Stimulated activated CD4-positive, alpha-beta T cell treated with anti-CD3 and anti-CD28 coated beads, TNF-alpha, amount 100 ng/mL, for 1 hour (primary cell): ENCODE measurements at regions not wholly inside any gene's neighbourhood (a gene's known extent, or its start where the extent isn't known, plus 50 kb on each side); places are given as distances from the start of the nearest gene placed in this dataset.
"Not testable (repeated sequence)": the region's sequence is repeated elsewhere in the genome, so short reads cannot be mapped to it uniquely, and the experiment has no call there.

Source experiments
- DNase-seq, 3 donors: peaks; one replicate each; pipeline ENCODE4 v3.0.0-alpha.2; 2020; ENCODE audit warnings: low read depth in 3 of 3, low spot score in 1 of 3

DNA sequence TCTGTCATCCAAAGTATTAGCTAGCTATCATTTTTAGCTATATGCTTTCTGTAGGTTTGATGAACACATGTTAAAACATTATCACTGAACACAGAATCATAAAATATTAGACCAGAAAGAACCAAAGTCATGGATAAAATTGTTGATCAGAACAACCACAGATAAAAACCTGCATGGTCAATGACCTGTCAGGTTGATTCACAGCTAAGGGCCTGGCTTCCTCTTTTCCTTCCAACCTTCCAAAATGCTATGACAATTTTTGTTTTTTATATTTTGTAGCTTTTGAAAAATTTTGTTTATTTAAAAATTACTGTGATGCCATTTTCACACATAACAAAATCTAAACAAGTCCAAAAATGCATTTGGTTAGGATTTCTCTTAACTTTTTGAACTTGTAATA is 444.4 kb upstream of the CHRM2 start:
- DNase-seq: no peak

DNA sequence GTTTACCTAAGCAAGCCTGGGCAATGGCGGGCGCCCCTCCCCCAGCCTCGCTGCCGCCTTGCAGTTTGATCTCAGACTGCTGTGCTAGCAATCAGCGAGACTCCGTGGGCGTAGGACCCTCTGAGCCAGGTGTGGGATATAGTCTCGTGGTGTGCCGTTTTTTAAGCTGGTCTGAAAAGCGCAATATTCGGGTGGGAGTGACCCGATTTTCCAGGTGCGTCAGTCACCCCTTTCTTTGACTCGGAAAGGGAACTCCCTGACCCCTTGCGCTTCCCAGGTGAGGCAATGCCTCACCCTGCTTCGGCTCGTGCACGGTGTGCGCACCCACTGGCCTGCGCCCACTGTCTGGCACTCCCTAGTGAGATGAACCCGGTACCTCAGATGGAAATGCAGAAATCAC is 442.6 kb upstream of the MTPN start:
- not testable (repeated sequence) for DNase-seq

DNA sequence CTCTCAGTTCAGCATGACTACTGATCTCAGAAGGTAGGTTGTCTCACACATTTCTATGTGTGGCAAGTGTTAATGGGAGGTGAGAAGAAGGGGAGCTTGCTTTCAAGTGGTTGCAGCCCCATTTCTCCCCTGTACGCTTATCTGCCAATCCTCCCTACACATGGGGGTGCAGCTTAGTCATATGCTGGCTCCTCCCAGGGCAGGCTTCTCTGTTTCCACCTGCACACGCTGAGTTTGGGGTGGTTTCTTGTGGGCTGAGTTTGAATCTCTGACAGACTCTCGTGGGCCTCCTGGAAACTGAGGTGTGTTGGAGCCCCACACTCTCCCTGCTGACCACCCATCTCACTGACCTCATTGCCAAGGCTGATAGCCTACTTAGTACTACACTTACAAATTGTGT is 435.8 kb upstream of the MTPN start:
- DNase-seq: no peak

DNA sequence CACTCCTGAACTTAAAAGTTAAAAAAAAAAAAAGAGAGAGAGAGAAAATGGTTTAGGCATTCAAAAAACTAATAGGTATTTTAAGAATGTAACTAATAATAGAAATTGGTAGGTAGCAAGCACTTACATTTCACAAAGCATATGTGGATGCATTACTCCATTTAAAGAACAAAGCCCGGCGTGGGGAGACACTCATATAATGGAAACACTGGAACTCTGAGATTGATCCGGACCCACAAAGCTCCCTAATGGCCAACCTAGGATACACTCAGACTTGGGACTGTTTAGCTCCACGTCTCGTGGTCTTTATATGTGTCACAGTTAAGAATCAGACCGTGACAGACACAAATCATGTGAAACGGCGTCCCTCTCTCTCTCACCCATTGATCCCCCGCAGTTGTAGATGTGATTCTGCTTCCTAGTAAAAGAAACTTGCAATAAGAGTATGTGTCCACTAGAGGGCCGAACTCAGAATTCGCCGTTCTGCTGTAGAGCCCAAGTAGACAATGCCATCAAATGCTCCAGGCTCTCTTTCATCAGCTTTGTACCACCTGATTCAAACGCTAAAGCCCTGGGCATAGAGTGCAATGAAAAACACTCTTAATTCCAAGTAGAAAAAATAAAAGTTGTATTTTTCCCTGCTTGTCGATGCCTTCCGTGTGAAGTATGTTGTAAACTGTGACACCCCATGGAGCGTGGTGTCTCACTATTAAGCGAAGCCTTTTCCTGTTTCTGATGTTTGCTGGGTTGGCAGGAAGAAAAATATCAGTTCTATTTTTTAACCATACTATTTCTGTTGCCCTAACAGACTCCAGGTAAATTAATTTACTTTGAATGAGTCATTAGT is 429.0 kb upstream of the MTPN start:
- DNase-seq: no peak

DNA sequence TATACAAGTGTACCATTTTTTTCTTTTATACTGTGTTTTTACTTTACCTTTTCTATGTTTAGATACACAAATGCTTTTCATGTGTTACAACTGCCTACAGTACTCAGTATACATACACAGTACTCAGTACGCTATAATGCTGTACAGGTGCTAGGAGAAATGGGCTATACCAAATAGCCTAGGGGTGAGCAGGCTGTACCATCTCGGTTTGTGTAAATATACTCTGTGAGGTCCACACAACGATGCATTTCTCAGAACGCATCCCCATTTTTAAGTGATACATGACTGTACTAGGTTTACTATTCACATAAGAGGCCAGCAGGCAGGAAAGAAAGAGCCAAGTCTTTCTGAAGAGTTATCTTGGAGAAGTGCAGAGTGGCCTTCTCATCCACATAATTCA is 426.4 kb upstream of the MTPN start:
- no peak for DNase-seq

DNA sequence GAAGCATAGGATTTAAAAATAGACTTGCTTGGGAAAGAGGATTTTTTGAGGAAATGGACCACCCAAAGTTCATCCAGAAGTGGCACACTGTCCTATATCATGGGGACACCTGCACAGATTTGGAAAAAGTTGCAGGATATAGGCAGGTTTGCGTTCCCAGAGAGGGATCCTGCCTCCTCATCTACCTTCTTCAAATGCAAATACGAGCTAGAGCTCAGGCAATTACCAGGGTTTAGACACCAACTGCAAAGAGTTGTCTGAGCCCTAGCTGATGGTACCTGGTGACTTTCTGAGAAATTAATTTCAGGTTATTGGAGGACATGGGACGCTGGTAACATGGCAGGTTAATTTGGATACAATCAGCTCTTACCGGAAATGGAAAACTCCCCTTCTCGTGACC is 423.7 kb upstream of the MTPN start:
- no peak for DNase-seq

DNA sequence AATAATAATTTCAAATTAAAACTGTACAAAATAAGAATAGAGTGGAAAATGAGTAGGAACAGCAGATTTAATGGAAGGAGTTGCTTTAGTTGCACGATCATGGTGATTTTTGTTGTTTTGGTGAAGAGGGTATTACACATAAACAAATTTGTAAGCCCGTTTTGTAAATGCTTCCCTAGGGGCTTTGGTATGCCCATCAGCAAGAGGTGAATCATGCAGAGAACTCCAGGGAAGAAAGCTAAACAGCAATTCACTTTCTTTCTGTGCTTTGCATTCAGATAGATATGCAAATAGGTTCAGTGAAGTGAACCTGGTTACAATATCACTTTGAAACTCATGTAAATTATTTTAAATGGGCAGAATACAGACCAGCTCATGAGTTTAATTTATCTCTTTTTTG is 422.2 kb upstream of the MTPN start:
- DNase-seq: no peak

DNA sequence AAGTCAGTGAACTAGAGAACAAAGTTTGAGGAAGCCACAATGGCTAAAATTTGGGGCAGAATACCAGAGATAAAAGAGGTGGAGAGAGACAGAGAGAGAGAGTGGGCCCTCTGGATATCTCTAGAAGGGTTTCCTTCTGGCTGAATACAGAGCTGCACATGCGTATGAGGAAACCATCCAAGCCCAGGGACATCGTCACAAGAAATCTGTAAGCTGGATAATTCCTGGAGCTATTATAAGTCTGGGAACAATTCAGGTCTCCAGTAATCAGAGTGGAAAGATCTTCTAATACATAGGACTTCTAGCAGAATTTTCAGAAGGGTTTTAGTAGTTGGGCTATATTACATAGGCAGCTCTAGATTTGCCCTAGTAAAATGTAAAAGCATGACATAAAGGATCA is 415.7 kb upstream of the MTPN start:
- no peak for DNase-seq

DNA sequence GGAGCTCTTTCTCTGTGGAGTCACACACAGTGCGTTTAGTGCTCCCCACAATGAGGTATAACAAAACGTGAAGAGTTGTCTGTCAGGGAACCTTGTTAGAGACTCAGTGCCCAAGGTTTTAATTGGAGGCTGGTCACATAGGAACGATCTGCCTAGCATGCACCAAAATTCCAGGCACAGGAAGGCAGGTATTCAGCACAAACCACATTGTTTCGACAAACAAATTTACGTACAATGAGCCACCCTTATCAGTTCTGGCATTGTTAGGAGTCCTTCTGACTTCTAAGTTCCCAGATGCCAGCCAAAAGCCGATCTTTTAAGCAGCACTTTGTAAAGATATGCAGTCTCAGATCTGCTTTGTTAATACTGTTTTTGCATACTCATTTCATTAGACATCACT is 414.2 kb upstream of the MTPN start:
- no peak for DNase-seq

DNA sequence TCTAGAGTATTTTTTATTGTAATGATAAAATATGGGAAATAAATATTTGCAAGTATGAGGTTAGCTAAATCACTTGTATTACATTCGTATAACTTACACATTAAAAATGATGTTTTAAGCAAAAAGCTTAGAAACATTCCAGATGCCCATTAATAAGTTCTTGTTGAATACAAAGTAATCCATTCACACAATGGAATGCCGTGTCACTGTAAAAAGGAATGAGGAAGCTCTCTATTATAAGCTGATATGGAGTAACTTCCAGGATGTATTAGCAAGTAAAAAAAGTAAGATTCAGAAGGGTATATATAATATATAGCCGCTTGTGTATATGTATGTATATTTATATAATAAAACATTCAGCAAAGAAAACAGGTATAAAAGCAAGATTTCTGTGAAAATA is 412.8 kb upstream of the MTPN start:
- no peak for DNase-seq

DNA sequence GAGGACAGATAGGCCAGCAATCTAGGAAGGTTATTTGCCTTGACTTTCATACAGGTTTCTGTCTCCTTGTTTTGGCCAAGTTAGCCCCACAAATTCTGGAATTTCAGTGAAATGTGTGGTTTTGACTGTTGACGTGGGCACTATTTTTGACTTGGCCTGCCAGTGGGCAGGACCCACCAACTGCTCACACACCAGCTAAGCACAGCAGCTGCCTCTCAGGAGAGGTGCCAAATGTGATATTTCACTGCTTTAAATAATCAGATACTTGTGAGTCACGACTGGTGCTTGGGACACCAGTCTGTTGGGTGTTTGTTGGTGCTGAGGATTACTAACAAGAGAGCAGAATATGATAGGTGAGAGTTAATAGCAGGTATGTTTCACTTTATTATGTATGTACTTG is 409.7 kb upstream of the MTPN start:
- no peak for DNase-seq

DNA sequence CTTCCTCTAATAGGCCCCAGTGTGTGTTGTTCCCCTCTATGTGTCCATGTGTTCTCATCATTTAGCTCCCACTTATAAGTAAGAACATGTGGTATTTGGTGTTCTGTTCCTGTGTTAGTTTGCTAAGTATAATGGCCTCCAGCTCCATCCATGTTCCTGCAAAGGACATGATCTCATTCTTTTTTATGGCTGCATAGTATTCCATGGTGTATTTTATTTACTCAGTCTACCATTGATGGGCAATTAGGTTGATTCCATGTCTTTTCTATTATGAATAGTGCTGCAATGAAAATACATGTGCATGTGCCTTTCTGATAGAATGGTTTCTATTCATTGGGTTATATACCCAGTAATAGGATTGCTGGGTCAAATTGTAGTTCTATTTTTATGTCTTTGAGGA is 394.2 kb upstream of the MTPN start:
- not testable (repeated sequence) for DNase-seq

DNA sequence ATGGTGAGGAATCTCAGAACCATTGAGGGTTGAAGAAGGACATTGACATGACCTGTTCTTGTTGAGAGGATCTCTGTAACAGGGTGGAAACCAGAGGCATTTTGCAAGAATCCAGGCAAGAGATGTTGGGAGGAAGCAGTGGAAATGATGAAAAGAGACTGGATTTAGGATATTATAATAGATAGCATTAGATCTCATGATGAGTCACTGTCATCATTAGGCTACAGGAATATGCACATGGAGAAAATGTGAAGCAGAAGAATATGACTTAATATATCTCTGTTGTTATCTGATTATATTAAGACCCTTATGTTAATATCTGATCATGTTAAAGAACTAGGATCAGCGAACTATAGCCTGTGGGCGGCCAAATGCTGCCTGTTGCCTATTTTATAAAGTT is 393.0 kb upstream of the MTPN start:
- DNase-seq: no peak

DNA sequence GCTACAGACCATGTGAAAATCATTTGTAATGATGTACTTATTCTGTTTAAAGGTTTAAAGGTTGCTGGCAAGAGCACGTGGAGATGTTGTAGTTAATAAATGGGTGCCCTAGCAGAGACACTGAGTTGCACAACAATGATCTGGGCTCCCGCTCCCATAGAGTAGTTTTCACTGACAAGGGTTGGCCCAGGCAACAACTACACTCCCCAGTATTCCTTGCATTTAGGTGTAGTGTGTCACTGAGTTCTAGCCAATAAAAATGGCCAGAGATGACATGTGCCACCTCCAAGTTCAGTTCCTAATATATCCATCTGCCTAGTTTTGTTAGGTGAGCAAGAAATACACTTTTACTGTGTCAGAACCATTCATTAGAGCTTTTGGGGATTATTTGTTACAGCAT is 392.1 kb upstream of the MTPN start:
- DNase-seq: no peak

DNA sequence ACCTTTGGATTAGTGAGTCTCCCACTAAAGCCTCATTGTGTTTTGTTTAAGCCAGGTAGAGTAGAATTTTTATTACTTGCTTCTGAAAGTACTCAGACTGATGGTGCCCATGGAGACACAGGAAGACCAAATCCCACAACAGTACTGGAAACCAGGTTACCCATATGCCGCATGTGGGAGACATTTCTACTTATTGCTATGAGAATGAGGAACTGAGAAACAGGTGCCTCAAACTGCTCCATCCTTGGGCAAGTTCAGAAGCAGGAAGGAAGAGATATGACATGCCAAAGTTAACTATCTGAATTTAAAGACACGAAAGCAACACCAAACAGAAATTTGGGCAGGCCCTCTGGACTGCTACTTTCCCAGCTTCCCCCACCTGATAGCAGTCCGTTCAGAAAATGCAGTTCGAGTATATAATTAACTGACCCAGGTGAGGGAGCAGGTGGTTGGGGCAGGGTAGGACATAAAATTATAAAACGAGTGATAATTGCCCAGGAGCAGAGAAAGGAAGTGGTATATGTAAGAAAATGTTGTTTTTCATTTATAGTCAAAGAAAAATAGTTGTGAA is 382.3 kb upstream of the MTPN start:
- DNase-seq: no peak

DNA sequence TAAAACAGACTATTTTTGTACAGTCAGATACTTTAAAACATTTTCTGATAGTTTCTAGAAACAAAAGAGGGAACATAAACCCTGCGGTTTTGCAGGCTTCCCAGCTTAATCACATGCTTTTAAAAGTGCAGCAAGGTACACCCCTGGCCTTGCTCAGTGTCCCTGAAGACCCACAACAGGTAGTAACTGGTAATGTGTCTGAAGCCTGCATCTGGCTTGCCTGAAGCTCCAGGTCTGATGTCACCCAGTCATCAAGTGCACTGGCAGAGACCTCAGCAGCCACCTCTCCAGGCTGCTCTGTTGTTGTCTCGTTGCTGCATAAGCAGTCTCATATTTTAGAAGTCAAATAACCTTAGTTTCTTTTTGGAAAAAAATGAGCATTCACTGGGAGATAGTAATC is 376.1 kb upstream of the MTPN start:
- DNase-seq: no peak

DNA sequence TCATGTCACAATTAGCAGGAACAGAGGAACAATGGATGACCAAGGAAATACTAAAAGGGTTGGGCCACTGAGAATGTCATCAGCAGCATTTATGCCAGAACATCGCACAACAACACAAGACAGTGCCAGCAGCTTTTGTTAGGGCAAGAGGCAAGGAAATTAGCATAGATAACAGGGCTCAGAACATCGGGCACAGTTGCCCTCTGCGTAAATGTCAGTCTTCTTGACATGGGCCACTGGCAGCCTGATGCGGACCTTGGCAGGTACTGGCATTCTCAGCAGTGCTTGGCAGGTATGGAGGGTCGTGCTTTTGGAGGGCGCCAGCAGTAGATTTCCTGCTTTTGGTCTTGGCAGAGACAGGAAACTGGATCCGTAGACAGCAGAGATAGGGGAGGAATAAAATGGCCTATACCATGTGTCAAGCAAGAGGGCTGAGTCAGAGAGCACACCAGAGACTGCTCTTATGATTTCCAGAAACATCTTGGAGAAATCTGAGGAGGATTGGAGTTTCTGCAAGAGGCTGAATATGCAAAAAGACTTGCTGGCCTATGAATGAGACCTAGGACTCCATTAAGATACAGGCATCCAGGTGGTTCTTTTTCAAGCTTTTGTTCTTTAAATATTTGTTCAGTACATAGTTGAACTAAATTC is 371.5 kb upstream of the MTPN start:
- DNase-seq: no peak

DNA sequence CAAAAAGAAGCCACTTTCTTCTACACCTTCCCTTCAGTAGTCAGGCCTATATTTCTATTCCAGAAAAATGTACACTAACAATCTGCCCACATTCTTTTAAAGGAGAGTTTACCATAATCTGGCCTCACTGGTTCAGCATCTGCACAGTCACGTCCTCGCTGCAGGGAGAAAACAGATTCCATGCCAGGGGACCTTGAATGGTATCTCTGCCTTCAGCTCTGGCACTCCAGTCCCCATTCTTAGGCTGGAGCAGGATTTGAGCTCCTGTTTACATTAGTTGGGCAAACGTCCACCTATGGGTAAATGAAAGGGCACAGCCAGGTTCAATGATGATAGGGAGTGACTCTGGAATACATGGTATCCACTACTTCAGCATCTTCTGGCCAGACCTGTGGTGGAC is 371.0 kb upstream of the MTPN start:
- no peak for DNase-seq

DNA sequence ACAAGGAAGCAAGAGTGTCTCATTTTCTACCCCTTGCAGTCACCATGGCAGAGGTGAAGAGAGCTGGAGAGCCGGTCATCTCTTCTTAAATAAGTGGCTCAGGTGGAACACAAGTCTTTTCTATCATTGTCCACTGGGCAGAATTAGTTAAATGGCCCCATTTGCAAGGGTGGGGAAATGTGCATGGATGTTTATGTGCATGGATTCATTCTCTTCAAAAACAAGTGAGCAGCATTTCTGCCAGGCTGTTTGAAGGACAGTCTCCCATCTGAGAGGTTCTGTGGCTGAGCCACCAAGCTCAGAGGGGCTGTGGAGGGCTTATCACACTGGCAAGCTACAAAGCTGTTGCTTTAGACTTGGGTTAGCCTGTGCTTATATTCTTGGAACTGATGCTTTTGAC is 370.3 kb upstream of the MTPN start:
- no peak for DNase-seq

DNA sequence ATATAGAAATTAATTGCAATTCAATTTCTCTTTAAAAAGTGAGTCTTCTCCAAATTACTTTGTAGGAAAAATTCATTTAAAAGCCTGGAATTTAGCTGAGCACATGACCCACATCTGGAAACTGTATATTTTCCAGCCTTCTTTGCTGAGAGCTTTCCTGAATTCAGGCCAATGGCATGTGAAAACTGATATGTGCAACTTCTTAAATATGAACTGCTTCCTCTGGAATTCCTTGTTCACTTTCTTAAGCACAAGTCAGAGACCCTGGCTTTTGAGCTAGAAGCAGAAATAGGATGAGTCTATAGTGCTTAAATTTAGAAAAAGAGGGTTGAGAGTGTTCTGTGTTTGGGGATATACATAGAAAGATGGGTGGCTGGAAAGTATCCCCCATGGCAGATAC is 365.1 kb upstream of the MTPN start:
- no peak for DNase-seq

DNA sequence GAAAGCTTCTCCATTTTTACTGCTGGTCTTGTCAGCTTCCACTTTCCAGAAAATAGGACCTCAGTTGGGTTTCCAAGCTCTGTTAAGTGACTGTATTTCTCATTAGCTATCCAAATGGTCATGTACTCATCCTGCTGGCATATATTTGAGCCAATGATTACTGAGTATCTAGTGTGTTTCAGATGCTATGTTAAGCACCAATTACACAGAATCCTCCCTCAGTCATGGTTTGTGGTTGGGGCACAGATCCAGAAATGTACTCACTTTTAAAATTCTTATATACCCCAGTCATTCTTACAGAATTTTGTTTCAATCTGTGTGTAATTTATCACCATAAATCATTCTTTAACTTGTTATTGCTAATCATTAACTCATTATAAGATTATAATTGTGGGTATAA is 362.3 kb upstream of the MTPN start:
- no peak for DNase-seq

DNA sequence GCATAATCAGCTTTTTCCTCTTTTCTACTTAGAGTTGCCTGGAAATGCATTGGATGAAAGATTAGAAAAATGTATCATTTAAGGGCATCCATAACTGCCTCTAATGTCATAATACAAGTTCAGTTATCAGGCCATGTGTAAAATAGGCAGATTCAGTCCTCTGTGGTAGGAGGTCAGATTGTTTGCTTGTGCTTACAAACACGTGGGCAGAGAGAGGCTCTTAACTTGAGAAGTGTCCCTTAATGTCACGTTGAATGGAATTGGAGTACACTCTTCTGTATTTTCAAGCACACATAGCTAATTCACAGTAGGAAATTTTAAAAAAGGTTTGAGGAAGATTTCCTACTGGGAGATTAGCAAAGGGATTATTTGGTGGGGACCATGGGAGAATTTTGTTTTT is 359.8 kb upstream of the MTPN start:
- DNase-seq: no peak

DNA sequence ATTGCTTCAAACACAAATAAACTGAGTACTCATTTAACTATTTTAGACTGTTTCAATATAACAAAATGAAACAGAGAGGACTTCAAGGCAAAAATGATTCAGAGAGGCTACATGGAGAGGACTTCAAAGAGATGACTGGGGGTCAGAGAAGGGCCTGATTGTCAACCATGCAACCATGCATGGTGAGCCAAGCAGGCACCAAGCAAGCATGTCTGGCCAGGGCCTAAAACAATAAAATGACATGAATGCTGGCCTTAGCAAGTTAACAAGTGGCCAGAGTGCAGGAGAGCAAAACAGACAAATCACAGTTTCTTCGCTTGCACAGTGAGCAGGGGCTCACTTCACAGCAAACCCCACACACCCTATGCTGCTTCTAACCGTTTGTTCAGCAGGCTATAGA is 356.5 kb upstream of the MTPN start:
- no peak for DNase-seq
